ENCODE measurements at regions not wholly inside any gene's neighbourhood (a gene's known extent, or its start where the extent isn't known, plus 50 kb on each side); places are given as distances from the start of the nearest gene placed in this dataset.
"Not testable (repeated sequence)": the region's sequence is repeated elsewhere in the genome, so short reads cannot be mapped to it uniquely, and the experiment has no call there.

DNA sequence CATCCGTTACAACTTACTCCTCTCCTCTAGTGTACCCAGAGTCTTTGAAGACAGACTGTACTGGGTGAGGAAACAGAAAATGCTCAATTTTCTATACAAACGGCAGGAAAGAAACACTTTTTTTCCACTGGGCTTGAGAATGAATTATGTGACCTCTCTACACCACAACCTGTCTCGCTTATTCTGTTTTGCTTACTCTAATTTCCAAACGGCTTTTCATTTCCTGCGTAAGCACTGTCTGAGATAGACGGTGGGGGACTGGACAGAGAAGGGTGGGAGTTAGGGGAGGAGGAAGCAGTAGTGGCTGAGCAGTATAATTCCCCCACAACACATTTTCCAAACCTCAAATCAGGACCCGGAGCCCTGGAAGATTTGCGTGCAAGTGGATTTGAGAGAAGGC lies 191.4 kb upstream of the SDK2 start:
- Mint-ChIP-seq H3K4me3 (no peak overlapping the region), H3K27ac (no peak overlapping the region), H3K36me3 (peaks cover 2% of the 10 kb centered on the region), H3K9me3 (ENCODE audit: low read depth) (no peaks in the 10 kb centered on the region), H3K4me1 (ENCODE audit: low read depth) (peaks cover 21% of the 10 kb centered on the region), H3K27me3 (peaks cover 4% of the 10 kb centered on the region)

DNA sequence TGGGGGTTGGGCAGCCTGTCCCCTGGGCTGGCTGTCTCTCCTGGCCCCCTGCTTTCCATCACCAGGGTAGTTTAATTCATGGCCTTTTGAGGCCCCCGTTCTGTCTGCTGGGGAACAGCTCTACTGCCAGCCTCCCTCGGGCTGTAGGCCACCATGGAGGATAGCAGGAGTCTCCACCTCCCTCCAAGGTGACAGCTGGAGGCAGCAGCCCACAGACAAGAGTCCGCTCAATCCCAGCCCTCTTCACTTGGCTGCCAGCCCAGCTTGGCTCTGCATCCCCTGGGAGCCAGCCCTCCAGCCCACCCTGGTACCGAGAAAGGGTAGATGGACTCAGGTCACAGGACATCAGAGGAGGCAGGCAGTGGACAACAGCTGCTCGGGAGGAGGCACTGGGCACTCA lies 194.6 kb upstream of the SDK2 start:
- Mint-ChIP-seq H3K4me1 (ENCODE audit: low read depth) (peaks cover 11% of the 10 kb centered on the region), H3K27me3 (peaks cover 4% of the 10 kb centered on the region), H3K36me3 (peaks cover 2% of the 10 kb centered on the region), H3K27ac (no peak overlapping the region), H3K4me3 (no peak overlapping the region), H3K9me3 (ENCODE audit: low read depth) (no peaks in the 10 kb centered on the region)

DNA sequence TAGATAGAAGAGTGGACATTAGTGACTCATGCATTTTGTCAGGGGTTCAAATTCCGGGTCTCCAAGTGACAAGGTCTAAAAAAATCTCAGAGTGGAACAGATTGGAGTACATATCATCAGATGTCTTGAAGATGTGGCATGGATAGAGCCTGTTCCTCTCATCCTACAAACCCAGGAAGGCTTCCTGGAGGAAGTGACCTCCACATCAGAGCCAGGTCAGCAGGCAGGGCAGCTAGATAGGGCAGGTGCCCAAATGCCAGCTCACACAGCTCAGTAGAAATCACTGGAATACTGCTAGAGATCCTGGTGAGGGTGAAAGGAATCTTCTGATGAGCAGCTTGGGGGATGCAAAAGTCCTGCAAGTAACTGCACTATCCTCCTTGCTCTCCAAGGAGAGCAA lies 196.6 kb upstream of the SDK2 start:
- Mint-ChIP-seq H3K4me3 (no peak overlapping the region), H3K36me3 (peaks cover 2% of the 10 kb centered on the region), H3K27ac (no peak overlapping the region), H3K27me3 (peaks cover 1% of the 10 kb centered on the region), H3K9me3 (ENCODE audit: low read depth) (no peaks in the 10 kb centered on the region), H3K4me1 (ENCODE audit: low read depth) (peaks cover 2% of the 10 kb centered on the region)

DNA sequence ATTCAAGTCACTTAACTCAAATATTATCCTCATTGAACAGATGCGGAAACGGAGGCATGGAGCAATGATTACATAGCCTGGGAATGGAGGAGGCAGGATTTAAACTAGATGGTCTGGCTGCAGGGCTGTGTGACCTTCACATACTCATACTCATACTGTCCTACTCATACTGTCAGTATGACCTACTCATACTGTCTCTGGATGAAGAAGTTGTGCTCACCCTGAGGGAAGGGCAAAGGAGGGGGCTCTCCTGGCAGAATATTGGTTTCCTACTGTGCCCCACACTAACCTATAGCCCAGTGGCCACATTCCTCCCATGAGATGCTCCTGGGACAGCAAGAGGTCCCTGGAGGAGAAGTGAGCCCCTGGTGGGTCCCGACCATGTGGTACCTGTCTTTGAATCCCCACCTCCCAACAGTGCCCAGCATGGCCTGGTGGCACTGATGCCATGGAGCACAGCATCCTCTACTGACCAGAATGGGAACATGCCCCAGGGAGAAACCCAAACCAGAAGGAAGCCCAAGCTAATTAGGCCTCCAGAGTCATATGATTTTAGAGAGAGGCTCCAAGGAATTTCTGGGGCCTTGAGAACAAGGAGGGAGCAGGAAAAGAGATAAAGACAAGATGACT lies 197.3 kb upstream of the SDK2 start:
- no peak overlapping the region for H3K27ac Mint-ChIP-seq
- no peaks in the 10 kb centered on the region for H3K4me1 Mint-ChIP-seq (ENCODE audit: low read depth)
- no peaks in the 10 kb centered on the region for H3K27me3 Mint-ChIP-seq
- no peaks in the 10 kb centered on the region for H3K9me3 Mint-ChIP-seq (ENCODE audit: low read depth)
- H3K36me3 Mint-ChIP-seq, result peaks cover 2% of the 10 kb centered on the region
- H3K4me3 Mint-ChIP-seq, result no peak overlapping the region

DNA sequence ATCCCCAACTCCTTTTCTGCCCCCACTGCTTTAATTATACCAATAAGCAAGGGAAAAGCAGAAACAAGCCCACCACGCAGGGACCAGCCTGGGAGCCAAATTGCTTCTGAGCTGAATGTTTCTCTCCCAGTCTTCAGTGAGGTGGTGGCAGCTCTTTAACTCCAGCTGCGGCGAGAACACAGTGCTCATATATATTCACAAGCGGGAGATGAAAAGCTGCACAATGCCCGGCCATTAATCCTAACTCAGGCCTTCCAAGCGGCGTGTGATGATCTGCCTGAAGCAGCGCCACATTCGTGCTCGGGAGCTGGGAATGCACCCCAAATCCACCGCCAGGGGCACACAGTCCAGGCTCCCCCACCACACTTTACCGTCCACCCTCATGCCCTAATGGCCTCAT lies 203.7 kb upstream of the SDK2 start:
- H3K27me3 Mint-ChIP-seq, result no peaks in the 10 kb centered on the region
- no peaks in the 10 kb centered on the region for H3K9me3 Mint-ChIP-seq (ENCODE audit: low read depth)
- no peak overlapping the region for H3K4me3 Mint-ChIP-seq
- no peaks in the 10 kb centered on the region for H3K36me3 Mint-ChIP-seq
- H3K27ac Mint-ChIP-seq, result no peak overlapping the region
- peaks cover 4% of the 10 kb centered on the region for H3K4me1 Mint-ChIP-seq (ENCODE audit: low read depth)

DNA sequence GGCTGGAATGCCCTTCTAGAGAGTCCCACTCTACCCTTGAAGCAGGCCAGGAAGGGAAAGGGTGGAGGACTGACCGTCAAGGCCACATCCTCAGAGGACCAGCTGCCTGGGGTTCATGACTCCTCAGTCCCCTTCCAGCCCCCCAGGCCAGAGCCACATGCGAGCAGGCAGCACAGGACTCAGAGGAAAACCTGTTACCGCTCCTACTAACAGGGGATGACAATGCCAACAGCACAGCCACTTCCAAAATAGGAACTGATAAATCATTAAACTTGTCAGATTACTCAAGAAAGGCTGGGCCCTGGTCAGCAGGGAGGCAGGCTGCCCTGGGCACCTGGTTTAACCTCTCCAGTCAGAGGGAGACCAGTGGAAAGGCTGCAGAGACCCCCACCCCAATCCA lies 206.2 kb upstream of the SDK2 start:
- Mint-ChIP-seq H3K4me3 (no peak overlapping the region), H3K4me1 (ENCODE audit: low read depth) (peaks cover 4% of the 10 kb centered on the region), H3K27me3 (no peaks in the 10 kb centered on the region), H3K9me3 (ENCODE audit: low read depth) (no peaks in the 10 kb centered on the region), H3K36me3 (no peaks in the 10 kb centered on the region), H3K27ac (no peak overlapping the region)

DNA sequence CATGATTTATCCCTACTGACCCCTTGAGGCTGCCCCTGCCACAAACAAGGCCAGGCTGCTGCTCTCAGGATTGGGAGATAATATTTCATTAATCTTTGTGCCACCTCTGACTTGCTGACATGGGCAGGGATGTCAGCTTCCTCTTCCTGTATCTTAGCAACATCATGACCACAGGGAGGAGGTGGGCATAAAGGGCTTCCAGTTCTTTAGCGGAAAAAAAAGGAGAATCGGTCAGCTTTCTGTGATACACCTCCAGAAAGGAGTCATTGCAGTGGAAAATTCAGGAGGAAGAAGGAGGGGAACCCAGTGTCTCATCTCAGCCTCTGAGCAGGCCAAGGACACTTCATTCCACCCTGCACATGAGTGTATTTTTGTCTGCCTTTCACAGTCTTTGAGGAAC lies 206.8 kb upstream of the SDK2 start:
- Mint-ChIP-seq H3K4me1 (ENCODE audit: low read depth) (peaks cover 4% of the 10 kb centered on the region), H3K9me3 (ENCODE audit: low read depth) (no peaks in the 10 kb centered on the region), H3K4me3 (no peak overlapping the region), H3K27ac (no peak overlapping the region), H3K27me3 (no peaks in the 10 kb centered on the region), H3K36me3 (no peaks in the 10 kb centered on the region)

DNA sequence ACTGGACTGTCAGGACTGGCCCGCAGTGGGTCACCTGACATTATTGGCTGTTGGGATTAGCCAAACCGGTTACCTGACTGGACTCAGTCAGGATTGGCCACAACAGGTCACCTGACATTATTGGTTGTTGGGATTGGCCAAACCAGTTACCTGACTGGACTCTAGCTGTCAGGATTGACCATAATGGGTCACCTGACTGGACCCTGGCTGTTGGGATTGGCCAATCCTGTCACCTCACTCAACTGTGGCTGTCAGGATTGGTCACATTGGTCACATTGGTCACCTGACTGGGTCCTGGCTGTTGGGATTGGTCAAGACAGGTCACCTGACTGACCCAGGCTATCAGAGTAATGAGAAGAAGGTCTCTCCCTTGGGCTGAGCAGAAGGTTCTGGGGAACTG lies 207.7 kb upstream of the SDK2 start:
- Mint-ChIP-seq H3K36me3 (no peaks in the 10 kb centered on the region), H3K4me1 (ENCODE audit: low read depth) (peaks cover 4% of the 10 kb centered on the region), H3K27me3 (no peaks in the 10 kb centered on the region), H3K27ac (no peak overlapping the region), H3K9me3 (ENCODE audit: low read depth) (no peaks in the 10 kb centered on the region), H3K4me3 (no peak overlapping the region)

DNA sequence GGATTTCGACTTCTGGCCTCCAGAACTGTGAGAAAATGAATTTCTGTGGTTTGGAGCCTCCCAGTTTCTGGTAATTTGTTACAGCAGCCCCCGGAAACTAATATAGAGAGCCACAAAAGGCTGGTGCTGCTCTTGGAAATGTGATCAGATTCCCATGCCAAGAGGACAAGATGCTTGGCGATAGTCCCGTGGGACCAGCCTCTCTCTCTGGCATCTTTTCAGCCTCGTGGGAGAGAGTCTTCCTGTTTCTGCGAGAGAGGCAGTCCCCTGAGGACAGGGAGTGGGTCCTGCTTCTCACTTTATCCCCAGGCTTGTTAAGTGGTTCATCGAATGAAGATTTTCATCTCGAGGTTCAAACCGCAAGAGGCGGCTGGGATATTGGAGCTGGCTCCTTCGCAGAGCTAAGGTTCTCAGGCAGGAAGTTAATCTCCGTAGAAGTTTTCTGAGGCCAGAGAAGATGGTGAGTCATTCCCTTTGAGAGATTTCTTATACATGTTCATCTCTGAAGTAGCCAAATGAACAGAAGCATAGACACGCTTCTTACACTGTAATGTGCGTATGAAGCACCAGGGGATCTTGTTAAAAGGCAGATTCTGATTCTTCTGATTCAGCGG lies 211.6 kb upstream of the SDK2 start:
- no peaks in the 10 kb centered on the region for H3K27me3 Mint-ChIP-seq
- peaks cover 4% of the 10 kb centered on the region for H3K4me1 Mint-ChIP-seq (ENCODE audit: low read depth)
- no peaks in the 10 kb centered on the region for H3K9me3 Mint-ChIP-seq (ENCODE audit: low read depth)
- H3K4me3 Mint-ChIP-seq, result no peak overlapping the region
- no peak overlapping the region for H3K27ac Mint-ChIP-seq
- H3K36me3 Mint-ChIP-seq, result no peaks in the 10 kb centered on the region

DNA sequence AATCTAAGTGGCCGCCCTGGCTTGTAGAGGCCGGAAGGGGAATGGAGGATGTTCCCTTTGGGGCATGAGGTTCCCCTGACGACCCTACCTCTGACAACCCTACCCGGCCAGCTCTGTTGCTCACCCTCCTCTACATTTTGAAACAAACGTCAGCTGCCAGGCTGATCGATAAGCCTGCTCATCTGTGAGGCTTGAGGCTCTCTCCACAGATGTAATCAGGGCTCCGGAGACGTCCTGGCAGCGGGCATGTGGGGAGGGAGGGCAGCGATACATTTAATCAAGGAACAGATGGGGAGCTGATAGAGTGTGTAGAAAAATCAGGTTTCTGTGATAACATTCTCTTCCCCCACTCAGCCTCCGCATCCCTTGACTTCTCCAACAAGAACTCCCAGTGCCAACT lies 212.3 kb upstream of the SDK2 start:
- Mint-ChIP-seq H3K27ac (no peak overlapping the region), H3K4me3 (no peak overlapping the region), H3K9me3 (ENCODE audit: low read depth) (no peaks in the 10 kb centered on the region), H3K27me3 (no peaks in the 10 kb centered on the region), H3K36me3 (no peaks in the 10 kb centered on the region), H3K4me1 (ENCODE audit: low read depth) (no peaks in the 10 kb centered on the region)

DNA sequence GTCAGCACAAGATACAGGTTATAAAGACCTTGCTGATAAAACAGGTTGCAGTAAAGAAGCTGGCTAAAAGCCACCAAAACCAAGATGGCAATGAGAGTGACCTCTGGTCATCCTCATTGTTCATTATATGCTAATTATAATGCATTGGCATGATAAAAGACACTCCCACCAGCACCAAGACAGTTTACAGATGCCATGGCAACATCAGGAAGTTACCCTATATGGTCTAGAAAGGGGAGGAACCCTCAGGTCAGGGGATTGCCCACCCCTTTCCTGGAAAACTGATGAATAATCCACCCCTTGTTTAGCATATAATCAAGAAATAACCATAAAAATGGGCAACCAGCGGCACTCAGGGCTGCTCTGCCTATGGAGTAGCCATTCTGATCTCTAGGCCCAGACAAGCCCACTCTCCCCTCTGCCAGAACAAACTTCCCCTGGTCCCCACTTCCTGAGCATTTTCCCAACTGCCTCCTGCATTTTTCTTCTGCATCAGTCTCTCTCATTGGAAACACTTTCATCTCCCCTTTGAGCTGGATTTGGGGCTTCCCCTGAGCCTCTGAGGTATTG lies 215.3 kb upstream of the SDK2 start:
- not testable (repeated sequence) for H3K4me3 Mint-ChIP-seq, H3K27me3 Mint-ChIP-seq

DNA sequence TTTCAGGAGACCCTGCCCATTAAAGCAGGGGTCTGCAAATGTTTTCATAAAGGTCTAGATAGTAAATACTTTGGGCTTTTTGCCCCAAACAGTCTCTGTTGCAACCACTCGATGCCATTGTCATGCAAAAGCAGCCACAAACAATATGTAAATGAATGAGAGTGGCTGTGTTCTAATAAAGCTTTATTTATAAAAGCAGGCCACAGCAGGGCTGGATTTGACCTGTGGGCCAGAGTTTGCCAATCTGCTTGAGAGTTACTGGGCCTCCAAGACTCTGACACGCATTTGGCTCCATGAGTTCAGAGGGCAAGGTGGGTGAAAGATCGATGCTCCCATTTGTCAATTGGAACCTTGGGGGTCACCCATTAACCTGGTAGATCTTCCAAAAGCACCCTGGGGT lies 217.3 kb upstream of the SDK2 start:
- Mint-ChIP-seq H3K27ac (no peak overlapping the region), H3K27me3 (no peaks in the 10 kb centered on the region), H3K4me3 (no peak overlapping the region), H3K4me1 (ENCODE audit: low read depth) (no peaks in the 10 kb centered on the region), H3K9me3 (ENCODE audit: low read depth) (no peaks in the 10 kb centered on the region), H3K36me3 (no peaks in the 10 kb centered on the region)

More for the DNA sequence above, 215.3 kb upstream of the SDK2 start:
- not testable (repeated sequence) for H3K9me3 Mint-ChIP-seq (ENCODE audit: low read depth); H3K36me3 Mint-ChIP-seq; H3K4me1 Mint-ChIP-seq (ENCODE audit: low read depth); H3K27ac Mint-ChIP-seq

DNA sequence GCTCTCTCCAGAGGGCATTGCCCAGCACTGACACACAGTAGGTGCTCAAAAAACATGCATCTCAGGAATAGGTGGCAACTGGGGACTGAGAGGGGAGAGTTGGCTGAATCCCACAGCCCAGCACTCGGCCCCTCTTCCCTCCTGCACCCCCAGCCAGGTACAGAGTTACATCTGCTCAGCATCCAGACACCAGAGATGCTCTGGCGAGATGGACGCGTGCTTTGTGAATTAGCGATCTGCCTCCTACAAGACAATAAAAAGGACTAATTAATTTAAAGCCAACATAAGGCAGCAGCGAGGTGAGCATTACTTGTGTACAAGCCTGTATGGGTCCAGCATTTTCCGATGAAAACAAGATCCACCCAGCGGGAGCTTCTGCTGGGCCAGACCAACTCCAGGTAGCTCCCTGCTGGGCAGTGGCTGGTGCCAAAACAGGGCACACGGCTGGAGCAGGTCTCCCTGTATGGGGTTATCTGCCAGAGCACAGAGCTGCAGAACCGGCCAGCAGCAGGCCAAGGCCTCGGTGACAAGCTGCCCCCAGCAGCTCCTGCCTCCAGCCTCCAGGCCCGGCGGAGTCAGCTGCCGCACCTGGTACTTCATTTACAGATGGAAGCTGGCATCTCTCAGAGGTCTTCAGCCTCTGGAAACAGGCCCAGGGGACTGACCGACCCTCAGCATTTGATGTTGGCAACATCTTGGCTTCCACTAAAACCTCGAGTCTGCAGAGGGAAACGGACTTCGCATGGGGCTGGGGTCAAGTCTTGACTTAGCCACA lies 219.7 kb upstream of the SDK2 start:
- Mint-ChIP-seq H3K36me3 (no peaks in the 10 kb centered on the region), H3K27me3 (no peaks in the 10 kb centered on the region), H3K4me3 (no peak overlapping the region), H3K9me3 (ENCODE audit: low read depth) (no peaks in the 10 kb centered on the region), H3K27ac (no peak overlapping the region), H3K4me1 (ENCODE audit: low read depth) (no peaks in the 10 kb centered on the region)

DNA sequence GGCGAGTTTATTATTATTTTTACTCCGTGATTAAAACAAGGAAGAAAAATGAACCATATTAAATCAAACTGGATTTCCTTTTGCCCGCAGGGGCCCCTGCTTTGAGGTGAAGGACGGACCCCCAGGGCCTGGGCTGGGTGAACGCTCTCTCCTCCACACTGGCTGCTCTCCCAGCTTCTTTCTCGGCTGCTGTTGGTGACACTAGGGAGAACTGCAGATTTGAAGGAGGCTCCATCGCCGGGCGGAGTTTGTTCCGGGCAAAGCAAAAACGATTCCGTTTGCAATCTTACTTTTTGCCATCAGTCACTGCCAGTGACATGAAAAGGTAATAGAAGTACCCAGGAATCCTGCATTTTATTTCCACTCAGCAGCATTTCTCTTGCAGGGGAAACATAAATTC lies 221.6 kb upstream of the SDK2 start:
- no peaks in the 10 kb centered on the region for H3K36me3 Mint-ChIP-seq

DNA sequence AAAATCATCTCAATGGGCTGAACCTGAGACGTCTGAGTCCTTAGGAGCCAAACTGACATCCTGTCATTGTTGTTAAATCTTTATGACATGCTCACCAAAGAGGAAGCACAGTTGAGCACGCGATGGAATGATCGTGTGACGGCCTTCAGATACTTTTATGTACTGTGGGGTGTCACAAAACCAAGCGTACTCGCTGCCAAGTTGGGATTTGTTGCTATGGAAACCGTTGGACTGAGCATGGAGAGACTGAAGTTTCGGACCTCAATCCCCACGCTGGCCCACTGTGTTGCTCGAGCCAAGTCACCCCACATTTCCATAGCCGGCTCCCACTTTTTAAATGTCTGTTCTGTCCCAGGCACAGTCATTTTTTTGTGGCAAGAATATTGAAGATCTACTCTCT lies 222.8 kb upstream of the SDK2 start:
- Mint-ChIP-seq H3K9me3 (ENCODE audit: low read depth) (no peaks in the 10 kb centered on the region), H3K27me3 (no peaks in the 10 kb centered on the region), H3K4me1 (ENCODE audit: low read depth) (no peaks in the 10 kb centered on the region), H3K36me3 (no peaks in the 10 kb centered on the region), H3K27ac (no peak overlapping the region), H3K4me3 (no peak overlapping the region)

More for the DNA sequence above, 221.6 kb upstream of the SDK2 start:
- Mint-ChIP-seq H3K4me3 (no peak overlapping the region), H3K27me3 (no peaks in the 10 kb centered on the region), H3K9me3 (ENCODE audit: low read depth) (no peaks in the 10 kb centered on the region), H3K4me1 (ENCODE audit: low read depth) (no peaks in the 10 kb centered on the region), H3K27ac (no peak overlapping the region)
